Pons (tissue), 1 donor: ENCODE measurements at regions not wholly inside any gene's neighbourhood (a gene's known extent, or its start where the extent isn't known, plus 50 kb on each side); places are given as distances from the start of the nearest gene placed in this dataset.

Source experiments
- DNase-seq: peaks from one replicate; pipeline ENCODE4 v3.0.0-alpha.2; 2016; ENCODE audit warnings: low spot score

DNA sequence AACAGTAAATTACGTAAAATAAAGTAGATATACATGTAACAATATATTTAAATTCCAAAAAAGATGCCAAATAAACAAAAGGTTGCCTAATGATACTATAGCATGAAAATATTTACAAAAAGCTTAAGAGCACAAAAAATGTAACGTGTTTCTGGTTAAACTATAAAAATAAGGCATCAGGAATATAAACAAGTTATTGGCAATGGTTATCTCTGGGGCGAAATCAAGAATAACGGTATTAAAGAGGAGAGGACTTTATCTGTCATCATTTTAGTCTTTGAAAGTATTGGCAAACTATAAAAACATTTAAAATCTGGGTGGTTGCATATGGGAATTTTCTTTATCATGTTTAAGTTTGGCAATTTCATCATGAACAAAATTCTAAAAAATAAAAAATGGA, 1599.2 kb downstream of the MAT2B start:
- no peak for DNase-seq

GRCh38 chr5:165108809-165109208, 1603.4 kb downstream of the MAT2B start:
- no peak for DNase-seq

GRCh38 chr5:165119175-165119574, 1613.8 kb downstream of the MAT2B start:
- DNase-seq = no peak

- DNase-seq = no peak
These were observed 1621.2 kb downstream of the MAT2B start for GRCh38 chr5:165126598-165126997.

DNA sequence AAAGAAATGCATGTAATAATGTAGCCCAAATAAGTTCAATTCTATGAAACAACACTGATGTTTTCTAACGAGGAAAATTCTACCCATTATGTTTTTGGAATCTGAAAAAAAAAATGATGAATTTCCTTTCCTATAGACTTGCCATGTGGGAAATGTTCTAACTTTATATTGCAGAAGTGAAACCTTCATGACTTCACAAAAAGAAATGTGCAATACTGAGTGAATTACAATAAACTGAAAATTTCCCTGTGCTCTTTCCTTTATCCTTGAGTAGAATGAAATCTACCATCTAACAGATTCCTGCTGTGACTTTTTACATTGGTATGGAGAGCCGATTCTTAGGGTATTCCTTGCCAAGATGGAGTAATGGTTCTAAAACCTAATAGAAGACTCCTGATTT, 1622.5 kb downstream of the MAT2B start:
- no peak for DNase-seq

DNA sequence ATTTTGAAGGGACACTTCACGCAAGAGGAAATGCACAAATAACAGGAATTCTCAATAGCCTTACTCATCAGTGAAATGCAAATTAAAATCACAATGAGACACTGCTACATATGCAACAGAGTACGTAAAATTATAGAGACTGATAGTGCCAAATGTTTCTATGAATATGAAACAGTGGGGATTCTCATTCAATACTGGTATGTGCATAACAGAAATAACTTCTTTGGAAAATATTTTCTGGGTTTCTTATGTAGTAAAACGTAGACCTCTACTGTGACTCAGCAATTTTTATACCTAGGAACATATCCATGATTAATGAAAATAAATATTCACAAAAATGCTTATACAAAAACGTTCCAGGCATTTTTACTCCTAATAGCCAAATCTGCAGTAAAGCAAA, 1625.2 kb downstream of the MAT2B start:
- no peak for DNase-seq

GRCh38 chr5:165134155-165134554, 1628.7 kb downstream of the MAT2B start:
- no peak for DNase-seq

GRCh38 chr5:165135565-165135964, 1630.1 kb downstream of the MAT2B start:
- DNase-seq = no peak

- DNase-seq = no peak
These were observed 1632.3 kb downstream of the MAT2B start for GRCh38 chr5:165137701-165138100.

DNA sequence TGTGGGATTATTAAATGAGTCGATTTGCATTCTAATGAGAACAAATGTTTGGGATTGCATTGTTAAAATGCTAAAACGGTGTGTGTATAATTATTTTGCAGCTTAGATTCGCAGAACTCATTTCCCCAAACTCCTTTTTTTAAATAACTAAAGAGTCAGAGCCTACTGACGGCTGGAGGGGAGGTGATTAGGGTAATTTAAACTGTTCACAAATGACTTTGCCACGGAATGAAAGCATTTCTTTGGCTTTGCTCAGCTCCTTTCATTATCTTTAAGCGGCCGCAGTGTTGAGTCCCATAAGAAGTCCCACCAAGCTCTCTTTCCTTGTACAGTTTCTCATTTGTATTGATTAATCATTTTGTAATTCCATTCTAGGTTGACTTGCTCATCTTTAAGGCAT, 1632.8 kb downstream of the MAT2B start:
- DNase-seq = no peak

- no peak for DNase-seq
These were observed 1633.8 kb downstream of the MAT2B start for GRCh38 chr5:165139262-165139661.

- no peak for DNase-seq
These were observed 1634.3 kb downstream of the MAT2B start for GRCh38 chr5:165139721-165140120.

DNA sequence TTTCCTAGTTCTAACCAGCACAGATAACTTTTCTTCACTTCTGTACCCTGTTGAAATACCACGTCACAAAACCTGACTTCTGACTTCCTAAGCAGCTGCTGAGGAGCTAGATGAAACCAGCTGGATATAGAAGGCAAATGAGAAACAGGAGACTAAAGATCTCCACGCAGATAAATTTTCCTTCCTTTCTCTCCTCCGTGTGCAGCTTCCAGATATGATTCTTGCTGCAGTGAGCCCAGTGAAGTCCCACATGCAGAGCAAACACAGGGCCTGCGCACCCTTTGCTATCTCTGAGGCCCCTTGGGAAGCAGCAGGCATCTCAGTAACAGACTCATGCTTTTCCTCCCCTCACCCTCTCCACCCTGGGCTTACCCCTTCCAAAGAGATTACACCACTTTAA, 1638.3 kb downstream of the MAT2B start:
- DNase-seq = no peak

DNA sequence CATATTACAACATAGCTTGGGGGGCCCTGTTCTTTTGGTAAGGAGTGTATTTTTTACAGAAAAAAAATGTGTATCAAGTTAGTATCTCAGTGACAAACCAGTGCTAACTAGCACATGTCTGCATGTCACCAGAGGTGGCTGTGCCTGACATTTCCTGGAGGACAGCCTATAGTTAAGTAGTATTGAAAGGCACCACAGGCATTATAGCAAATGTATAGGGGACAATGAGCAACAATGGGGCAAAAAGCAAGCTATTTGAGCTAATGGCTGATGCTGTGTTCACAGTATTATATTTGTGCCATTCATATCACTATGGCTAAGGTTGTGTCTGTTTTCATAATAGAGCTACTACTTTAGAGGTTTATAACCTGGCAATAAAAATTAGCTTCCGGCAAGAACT, 1644.0 kb downstream of the MAT2B start:
- DNase-seq = no peak

DNA sequence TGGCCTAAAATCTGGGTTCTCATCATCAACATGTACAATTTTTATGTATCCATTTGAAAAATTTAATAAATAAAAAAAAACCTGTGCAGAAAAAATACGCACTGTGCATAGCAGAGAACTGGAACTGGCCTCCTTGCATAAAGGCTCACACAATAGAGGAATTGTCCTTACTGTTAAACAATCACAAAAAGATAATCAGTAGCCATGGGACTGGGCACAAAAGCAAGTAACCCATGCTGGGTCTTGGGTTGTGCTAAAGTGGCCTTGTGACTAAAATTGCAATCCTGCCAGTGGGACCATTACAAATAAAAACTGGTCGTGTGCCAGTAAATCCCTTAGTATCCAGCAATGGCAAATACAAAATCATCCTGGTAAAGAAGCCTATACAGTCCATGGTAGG, 1646.6 kb downstream of the MAT2B start:
- peak; percentile 34 for DNase-seq

DNA sequence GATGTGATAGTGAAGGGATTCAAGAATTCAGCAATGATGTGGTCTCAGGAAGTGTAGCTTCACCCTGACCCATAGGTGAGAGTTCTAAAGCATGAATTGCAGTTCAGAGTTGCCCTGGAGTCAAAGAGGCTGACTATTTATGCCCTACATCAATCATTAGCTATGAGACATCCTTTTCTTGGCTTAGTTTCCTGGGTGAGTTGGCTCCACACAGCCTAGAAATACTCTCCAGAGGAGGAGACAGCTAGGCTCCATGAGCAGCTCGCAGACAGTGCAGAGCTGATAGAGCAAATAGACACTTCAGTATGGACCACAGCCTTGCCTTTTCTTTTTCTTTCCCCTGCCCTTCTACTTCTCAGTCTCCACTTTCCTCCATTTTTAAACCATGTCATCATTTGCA, 1651.8 kb downstream of the MAT2B start:
- no peak for DNase-seq

DNA sequence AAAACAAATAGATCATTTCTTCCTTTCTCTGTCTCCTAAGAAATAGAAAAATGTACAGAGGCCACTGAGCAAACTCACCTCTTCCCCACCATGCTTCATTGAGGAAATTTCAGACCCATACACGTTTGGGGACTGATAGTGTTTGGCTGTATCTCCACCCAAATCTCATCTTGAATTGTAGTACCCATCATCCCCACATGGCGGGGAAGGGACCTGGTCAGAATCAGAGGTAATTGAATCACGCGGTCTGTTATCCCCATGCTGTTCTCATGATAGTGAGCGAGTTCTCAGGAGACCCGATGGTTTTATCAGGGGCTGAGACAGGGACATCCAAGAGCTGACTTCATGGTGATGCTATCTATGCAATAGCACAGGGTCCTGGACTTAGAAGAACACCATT, 1655.8 kb downstream of the MAT2B start:
- DNase-seq = no peak

DNA sequence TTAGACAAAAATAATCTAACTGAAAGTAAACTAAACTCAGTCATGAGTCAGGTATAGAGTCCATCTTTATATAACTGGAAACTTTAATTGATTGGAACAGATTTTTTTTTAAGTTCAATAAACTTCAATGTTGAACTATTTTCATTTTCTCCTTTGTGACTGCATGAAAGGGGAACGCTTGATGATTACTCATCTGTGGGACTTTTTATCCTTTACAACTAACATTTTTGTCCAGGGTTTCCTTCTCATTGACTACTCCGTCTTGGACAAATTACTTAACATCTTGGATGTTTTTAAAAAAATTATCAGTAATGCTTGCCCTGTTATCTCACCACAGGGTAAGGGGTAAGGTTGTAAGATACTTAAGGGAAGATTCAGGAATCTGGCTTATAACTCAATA, 1658.4 kb downstream of the MAT2B start:
- DNase-seq = no peak

DNA sequence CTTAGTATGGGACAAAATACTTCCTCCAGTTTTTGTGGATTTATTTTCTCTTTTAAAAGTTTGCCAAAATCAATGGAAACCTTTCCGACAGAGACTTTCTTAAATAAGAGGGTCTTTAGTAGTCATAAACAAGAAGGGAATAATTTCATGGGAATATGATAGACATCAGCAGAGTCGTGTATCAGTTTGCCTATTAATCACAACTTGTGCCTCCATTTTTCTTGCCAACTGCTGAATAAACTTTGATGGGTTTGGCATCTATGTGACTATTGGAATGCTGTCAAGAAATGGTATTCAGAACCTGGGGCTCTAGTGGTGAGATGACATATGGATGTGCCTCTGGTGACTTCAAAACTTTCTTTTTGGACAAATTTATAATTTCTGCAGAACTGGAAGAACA, 1668.2 kb downstream of the MAT2B start:
- no peak for DNase-seq

DNA sequence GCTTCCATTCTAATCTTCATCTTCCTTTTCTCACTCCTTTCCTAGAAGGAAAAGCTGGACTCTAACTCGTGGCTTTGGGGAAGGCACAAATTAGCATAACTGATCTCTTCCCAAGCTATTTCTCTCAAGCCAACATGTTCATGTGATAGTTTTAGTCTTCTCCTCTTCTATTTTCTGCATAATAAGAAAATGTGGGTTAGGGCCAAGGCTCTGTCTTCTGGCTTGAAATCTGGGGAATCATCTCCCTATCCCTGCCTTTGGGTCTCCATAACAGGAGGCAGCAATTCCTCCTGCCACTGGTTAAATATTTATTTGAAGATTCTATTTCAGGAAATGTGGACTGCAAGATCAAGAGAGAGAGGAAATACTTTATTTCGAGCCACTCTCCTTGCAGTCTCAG, 1669.6 kb downstream of the MAT2B start:
- no peak for DNase-seq

DNA sequence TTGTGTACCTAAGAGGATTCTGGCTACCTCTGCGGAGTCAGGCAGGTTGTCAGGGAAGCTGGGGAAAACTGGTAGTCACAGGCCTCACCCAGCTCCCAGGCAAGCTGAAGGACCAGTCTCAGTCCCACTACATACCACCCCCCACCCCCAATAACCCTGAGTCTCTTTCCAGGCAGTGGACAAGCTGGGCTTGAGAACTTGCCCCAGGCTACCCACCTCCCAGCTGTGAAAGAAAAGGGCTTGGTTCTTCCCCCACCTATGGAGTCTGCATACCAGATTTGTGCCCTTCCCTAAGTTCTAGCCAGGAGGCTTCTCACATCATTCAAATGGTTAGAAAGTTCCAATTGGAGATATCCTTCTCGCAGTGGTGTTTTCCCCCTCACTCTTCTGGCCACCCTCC, 1678.8 kb downstream of the MAT2B start:
- no peak for DNase-seq

DNA sequence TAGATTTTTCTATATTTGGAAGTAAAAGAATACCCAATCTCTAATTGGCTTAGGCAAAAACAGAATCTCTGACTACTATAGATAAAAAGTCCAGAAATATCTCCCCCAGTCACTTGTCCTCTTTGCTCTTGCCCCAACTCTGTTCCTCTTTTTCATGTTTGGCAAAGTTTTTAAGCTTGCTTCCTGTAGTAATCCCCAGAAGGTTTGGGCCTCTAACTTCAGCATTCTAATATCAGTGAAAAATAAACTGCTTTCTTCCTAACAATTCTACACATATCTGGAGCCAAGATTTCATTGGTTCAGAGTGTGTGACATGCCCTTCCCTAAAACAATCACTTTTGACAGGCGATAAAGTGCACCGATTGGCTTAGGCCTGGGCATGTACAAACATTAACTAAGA, 1680.3 kb downstream of the MAT2B start:
- DNase-seq = peak; percentile 38

DNA sequence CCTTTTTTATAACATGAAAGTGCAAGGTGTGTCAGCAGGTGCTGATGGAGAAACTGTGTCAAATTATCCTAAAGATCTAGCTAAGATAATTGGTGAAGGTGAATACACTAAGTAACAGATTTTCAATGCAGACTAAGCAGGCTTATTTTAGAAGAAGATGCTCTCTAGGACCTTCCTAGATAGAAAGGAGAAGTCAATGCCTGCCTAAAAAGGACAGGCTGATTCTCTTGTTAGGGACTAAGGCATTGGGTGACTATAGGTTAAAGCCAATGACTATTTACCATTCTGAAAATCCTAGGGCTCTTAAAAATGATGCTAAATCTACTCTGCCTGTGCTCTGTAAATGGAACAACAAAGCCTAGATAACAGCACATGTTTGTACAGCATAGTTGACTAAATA, 1682.4 kb downstream of the MAT2B start:
- DNase-seq = peak; percentile 31

DNA sequence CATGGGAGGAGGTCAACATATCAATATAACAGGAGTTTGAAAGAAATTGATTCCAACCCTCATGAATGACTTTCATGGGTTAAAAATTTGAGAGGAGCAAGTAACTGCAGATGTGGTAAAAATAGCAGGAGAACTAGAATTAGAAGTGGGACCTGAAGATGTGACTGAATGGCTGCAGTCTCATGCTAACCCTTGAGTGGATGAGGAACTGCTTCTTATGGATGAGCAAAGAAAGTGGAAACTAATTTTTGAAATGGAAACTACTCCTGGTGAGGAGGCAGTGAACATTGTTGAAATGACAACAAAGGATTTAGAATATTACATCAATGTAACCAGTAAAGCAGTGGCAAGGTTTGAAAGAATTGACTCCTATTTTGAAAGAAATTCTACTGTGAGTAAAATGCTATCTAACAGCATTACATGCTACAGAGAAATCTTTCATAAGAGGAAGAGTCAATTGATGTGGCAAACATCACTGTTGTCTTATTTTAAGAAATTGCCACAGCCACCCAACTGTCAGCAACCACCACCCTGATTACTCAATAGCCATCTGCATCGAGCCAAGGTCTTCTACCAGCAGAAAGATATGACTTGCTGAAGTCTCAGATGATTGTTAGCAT, 1683.2 kb downstream of the MAT2B start:
- DNase-seq = peak; percentile 53

GRCh38 chr5:165196961-165197360, 1691.5 kb downstream of the MAT2B start:
- DNase-seq = no peak
